ENCODE measurements at regions not wholly inside any gene's neighbourhood (a gene's known extent, or its start where the extent isn't known, plus 50 kb on each side); places are given as distances from the start of the nearest gene placed in this dataset.
"Not testable (repeated sequence)": the region's sequence is repeated elsewhere in the genome, so short reads cannot be mapped to it uniquely, and the experiment has no call there.

- DNase-seq: no peak
Observed at GRCh38 chr7:152905949-152906348, 146.4 kb downstream of the ACTR3B start.

DNA sequence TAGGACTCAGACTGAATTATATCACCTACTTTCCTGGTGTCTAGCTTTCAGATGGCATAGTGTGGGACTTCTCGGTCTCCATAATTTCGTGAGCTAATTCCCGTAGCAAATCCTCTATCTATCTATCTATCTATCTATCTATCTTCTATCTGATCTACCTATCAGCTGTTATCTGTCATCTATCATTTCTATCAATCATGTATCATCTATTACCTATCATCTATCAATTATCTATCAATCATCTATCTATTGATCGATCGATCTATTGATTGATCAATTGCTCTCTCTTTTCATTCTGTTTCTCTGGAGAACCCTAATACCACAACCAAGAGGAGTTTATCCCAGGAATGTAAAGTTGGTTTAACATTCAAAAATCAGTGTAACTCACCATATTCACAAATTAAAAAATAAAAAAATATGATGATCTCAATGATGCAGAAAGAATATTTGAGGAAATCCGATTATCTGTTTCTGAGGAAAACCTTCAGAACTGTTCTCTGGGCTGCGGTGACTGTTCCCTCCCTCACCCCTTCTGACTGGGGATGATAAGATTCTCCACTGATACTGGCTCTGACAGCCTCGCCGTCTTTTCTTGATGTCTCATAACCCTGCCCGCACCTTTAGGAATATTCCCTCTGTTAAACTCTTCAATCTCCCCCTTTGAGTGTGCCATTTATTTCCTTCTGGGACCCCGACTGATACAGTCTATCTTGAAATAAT, 147.7 kb downstream of the ACTR3B start:
- DNase-seq: no peak

DNA sequence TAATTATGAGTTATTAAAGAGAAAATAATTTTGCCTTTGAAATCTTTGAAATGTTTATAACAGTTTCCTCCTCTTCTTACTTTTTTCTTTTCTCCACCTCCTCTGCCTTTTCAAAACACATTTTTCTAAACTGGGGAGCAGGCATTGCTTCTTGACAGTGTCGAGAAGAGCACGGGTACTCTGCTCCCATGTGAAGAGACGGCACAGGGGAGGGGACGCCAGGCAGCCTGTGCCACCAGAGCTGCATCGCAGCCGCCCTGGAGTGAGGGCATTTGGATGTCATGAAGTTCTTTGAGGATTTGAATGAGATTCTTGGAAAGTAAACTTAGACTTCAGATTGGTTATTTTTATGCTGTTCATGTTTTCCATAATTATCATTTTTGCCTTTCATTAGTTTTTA, 149.7 kb downstream of the ACTR3B start:
- DNase-seq: no peak

DNA sequence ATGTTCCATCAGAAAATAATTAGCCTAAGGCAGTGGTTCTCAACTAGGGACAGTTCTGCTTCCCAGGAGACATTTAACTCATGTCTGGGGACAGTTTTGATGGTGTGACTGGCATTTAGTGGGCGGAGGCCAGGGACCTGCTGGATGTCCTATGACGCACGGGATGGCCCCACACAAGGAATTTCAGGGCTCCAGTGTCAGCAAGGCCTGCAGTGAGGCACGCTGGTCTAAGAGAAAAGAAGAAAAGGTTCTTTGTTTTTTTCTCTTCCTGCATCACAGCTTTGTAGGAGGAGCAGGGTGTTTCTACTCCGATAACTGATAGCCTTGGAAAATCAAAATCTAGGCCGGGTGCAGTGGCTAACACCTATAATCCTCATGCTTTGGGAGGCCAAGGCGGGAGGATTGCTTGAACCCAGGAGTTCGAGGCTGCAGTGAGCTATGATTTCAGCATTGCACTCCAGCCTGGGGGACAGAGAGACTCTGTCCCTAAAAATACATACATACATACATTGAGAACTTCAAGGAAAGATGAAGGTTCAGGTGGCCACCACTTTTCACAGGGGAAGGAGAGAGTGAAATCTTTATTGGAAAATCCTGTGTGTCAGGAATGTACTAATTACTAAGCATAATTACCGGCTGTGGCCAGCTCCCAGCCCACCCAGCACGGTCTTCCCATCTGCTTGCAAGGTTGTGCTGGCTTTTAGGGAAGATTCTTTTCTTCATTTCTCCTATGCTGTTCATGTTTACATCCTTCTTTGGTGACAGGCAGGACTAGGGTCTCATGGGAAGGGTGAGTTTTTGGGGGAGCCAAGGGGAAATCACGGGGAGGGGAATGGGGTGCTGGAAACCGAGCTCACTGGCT, 150.4 kb downstream of the ACTR3B start:
- DNase-seq: no peak

GRCh38 chr7:152910545-152911225, 151.1 kb downstream of the ACTR3B start:
- no peak for DNase-seq

- DNase-seq: no peak
Observed at GRCh38 chr7:152911226-152911560, 151.6 kb downstream of the ACTR3B start.

GRCh38 chr7:152911922-152912321, 152.4 kb downstream of the ACTR3B start:
- no peak for DNase-seq

GRCh38 chr7:152912511-152912910, 153.0 kb downstream of the ACTR3B start:
- no peak for DNase-seq

- no peak for DNase-seq
Observed at GRCh38 chr7:152913492-152913891, 153.9 kb downstream of the ACTR3B start.

DNA sequence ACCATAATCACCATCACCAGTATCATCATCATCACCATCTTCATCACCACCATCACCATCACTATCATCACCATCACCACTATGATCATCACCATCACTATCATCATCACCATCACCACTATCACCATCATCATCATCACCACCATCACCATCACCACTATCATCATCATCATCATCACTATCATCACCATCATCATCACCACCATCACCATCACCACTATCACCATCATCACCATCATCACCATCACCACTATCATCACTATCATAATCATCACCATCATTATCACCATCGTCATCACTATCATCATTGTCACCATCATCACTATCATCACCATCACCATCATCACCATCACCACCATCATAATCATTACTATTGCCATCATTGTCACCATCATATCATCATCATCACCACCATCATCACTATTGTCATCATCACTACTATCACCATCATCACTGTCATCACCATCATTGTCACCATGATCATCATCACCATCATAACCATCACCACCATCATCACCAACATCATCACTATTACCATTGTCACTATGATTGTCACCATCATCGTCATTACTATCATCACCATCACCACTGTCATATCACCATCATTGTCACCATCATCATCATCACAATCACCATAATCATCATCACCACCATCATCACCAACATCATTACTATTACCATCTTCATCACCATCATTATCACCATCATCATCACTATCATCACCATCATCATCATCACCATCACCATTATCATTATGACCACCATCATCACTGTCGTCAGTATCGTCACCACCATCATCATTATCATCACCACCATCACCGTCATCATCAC, 154.7 kb downstream of the ACTR3B start:
- DNase-seq: no peak

- not testable (repeated sequence) for DNase-seq
Observed at GRCh38 chr7:152914845-152915102, 155.2 kb downstream of the ACTR3B start.

GRCh38 chr7:152922318-152923081, 162.9 kb downstream of the ACTR3B start:
- DNase-seq: no peak

GRCh38 chr7:152923711-152924110, 164.2 kb downstream of the ACTR3B start:
- DNase-seq: no peak

DNA sequence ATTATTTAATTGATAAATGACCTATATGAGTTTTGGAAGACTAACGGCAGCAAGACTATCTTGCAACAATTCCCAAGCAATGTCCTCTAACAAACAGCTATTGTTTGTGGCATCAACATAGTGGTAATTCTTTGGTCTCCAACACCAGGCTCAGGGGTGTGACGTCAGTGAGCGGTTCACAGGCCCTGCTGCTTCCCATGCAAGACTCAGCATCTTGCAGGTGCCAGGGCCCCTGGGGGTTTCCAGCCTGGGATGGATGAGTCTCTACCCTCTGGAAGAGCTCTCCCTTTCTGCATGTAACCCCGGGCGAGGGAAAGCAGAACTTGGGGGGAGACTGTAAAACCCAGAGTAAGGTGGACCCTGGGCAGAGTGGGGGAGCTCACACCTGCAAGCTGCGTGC, 164.7 kb downstream of the ACTR3B start:
- DNase-seq: no peak

DNA sequence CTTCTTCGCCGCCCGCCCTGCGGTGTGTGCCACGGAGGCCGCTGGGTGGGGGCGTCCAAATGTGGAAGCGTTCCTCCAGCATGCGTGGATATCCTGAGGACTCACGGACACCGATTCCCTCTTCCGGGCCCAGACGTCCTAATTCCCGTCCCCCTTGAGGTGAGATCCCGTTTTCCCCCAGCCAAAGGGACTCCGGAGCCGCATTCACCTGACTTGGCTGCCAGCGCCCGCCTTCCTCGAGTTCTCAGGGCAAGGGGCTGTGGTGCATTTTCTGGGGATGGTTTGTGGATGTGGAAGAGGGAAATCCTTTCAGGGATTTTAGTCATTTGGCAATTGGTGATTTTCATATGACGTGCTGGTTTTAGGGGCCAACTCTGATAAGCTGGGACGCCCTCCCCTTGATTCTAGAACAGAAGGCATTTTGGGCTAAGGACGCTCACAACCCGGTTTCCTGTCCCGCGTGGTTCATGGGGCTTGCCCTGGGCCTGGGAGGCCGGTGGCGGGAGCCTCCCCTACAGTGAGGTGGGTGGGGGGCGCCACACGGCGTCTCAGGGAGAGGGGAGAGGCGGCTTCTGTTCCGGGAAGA, 165.4 kb downstream of the ACTR3B start:
- DNase-seq: no peak

DNA sequence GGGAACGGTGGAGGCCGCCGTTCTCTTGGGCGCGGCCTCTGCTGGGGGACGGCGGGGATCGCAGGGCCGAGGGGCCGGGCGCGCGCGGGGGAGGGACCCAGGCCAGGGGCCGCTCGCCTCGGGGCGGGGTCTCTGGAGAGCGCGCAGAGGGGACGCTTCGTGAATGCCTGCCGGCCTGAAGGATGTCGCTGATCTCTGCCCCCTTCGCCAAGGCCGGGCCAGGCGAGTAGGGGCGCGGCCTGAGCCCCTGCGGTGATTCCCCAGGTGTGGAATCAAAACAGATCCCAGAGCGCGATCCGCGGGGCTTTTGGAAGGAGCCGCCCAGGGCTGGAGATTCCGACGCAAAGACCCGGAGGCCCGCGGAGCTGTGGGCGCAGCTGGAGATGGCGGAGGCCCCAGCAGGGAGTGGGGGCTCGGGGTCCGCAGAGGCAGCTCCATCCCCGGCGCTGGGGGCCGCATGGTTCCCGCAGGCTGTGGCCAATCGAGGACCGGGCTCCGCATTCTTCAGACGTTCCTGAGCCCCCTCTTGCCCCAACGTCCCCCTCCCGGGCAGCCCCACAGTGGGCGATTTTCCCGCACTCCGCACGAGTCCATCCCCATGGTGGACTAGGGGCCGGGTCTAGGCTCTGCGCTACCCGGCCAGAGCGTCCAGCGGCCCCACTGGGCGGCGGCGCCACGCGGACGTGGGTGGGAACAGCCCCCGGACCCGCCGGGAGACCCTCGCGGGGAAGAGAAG, 166.0 kb downstream of the ACTR3B start:
- DNase-seq: no peak

DNA sequence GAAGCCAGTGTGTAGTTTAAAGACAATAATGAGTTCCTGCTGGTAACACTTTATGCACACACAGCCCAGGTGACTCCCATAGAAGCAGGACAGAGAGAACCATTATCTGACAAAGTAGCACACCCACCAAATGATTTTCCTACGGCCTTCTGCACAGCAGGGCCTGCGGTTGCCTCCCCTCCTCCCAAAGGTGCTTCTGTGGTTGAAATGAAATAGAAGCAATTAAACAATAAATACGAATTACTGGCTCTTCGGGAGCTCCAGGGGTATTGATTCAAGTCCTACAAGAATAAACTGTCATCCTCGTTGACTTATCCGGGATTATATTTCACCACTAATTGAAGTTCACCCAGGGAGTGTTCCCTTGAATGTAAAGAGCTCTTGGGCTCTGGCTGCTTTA, 172.1 kb downstream of the ACTR3B start:
- no peak for DNase-seq

- DNase-seq: no peak
Observed at GRCh38 chr7:152937282-152937681, 177.7 kb downstream of the ACTR3B start.

- not testable (repeated sequence) for DNase-seq
Observed at GRCh38 chr7:152946616-152947015, 187.1 kb downstream of the ACTR3B start.

DNA sequence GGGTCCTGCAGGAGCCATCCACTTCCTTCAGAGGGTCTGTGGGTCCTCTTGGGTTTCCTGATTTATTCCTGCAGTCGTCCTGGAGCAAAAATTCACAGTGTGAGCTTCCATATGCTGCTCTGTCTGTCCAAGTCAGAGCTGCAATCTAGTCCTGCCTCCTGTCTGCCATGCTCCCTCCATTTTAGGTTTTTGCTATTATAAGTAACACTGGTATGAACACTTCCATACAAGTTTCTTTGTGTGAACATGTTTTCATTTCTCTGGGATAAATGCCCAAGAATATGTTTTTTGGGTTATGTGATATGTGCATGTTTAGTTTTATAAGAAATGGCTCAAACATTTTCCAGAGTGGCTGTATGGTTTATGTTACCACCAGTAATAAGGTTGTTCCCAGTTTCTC, 188.1 kb downstream of the ACTR3B start:
- no peak for DNase-seq

- no peak for DNase-seq
Observed at GRCh38 chr7:152949253-152949652, 189.7 kb downstream of the ACTR3B start.
